DMS 273 treated with DMSO at 0.1 percent for 48 hours (cell line): ENCODE measurements at regions not wholly inside any gene's neighbourhood (a gene's known extent, or its start where the extent isn't known, plus 50 kb on each side); places are given as distances from the start of the nearest gene placed in this dataset.
"Not testable (repeated sequence)": the region's sequence is repeated elsewhere in the genome, so short reads cannot be mapped to it uniquely, and the experiment has no call there.

ENCODE experiments used
- DNase-seq: peaks from one replicate; lab custom pipeline; 2025; lab: John Stamatoyannopoulos, UW

DNA sequence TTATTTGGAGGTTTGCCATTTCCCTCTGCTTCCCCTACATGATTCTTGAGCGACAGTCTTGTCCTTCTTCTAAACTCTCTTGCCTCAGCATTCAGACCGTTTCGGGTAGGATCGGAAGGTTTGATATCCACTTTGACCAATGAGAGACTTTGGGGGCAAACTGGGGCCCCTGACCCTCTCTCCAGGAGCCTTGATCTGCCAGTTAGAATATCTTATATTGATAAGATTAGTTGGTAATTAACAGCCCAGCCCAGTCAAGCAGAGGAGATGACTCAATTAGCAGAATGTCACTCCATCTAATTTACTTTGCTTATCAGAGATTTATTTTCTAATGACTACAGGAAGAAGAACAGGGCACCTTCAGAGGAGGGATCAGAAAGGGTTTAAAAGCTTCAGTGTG is 532.8 kb downstream of the XYLT1 start:
- DNase-seq, result no peak

DNA sequence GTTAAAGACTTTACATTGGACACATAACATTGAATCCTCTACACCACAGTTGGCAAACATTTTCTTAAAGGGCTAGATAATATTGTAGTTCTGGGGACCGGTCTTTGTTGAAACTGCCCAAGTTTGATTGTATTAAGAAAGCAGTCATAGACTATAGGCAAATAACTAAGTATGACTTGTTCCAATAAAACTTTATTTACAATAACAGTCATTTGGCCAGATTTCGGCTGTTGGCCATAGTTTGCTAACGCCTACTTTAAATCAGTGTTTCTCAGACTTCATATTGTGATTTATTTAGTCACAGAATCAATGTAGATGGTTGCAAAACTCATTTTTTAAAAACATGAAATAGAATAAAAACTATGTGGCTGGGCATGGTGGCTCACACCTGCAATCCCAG is 531.8 kb downstream of the XYLT1 start:
- no peak for DNase-seq

DNA sequence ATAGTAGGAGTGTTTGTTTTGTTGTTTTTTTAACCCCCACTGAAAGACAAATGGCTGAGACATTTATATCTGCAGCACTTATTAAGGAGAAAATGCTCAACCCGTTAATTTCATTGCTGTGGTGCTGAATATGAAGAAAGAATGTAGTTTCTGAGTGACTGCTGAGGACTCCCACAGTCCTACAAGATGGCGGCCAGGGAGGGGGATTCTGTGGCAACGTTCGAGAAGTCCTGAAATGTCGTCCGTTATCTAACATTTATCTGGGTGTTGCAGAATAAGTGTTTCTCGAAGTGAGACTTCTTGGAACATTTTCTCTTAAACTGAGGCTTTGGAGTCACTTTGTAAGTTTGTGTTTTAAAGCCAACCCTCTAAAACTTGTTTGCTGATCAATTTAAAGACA is 530.4 kb downstream of the XYLT1 start:
- no peak for DNase-seq

GRCh38 chr16:16942849-16943248 is 527.9 kb downstream of the XYLT1 start:
- not testable (repeated sequence) for DNase-seq

DNA sequence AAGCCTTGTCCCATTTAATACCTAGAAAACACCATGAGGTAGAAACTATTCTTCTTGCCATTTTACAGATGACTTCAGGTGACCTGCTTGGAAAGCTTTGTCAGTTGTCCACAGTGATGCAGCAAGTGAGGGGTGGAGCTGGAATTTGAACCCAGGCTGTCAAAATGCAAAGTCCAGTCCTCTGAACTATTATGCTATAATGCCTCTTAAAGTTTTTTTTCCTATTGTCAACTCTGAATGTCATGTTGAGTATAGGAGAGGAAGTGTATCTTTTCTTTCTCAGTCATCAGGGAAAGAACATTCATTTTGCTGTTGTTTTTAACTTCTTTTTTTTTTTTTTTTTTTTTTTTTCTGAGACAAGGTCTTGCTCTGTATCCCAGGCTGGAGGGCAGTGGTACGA is 525.6 kb downstream of the XYLT1 start:
- DNase-seq, result no peak

GRCh38 chr16:16956376-16956775 is 514.4 kb downstream of the XYLT1 start:
- DNase-seq, result no peak

DNA sequence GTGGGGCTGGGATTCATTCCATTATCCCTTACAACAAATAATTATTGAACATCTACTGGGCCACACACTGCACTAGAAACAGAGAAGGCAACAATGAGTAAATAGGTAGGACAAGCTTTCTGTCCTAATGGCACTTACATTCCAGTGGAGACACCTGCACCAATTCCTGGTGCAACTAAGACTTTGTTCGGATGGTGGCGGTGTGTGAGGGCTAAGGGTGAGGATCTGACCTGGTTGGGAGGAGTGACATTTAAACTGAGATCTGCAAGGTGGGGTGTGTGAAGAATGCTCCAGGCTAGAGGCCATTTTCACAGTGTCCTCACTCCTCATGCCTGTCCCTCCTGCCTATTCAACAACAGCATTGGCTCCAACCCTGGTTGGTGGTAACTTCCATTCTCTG is 510.0 kb downstream of the XYLT1 start:
- DNase-seq, result no peak

GRCh38 chr16:16966439-16966838 is 504.3 kb downstream of the XYLT1 start:
- no peak for DNase-seq

- DNase-seq, result no peak
These were observed 499.7 kb downstream of the XYLT1 start for GRCh38 chr16:16971042-16971441.

GRCh38 chr16:16972831-16973230 is 497.9 kb downstream of the XYLT1 start:
- DNase-seq, result no peak

GRCh38 chr16:16973707-16974591 is 496.8 kb downstream of the XYLT1 start:
- no peak for DNase-seq

DNA sequence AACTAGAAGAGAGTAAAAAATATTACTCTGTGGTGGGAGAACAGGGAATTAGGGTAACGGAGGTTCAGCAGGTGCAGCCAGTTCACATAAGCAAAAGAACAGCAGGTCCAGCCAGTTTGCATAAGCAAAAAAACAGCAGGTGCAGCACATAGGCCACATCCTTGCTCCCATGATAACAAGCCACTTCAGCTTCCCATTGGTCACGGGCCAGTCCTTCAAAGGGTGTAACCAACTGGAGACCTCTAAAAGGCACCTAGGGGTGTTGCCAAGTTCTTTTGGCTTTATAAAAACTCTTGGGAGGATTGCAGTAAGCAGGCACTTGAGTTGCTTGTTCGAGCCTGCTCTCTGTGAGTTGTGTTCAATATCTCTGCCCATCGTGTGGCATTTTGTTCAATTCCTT is 488.1 kb downstream of the XYLT1 start:
- DNase-seq, result no peak

GRCh38 chr16:16983582-16983981 is 487.2 kb downstream of the XYLT1 start:
- no peak for DNase-seq

DNA sequence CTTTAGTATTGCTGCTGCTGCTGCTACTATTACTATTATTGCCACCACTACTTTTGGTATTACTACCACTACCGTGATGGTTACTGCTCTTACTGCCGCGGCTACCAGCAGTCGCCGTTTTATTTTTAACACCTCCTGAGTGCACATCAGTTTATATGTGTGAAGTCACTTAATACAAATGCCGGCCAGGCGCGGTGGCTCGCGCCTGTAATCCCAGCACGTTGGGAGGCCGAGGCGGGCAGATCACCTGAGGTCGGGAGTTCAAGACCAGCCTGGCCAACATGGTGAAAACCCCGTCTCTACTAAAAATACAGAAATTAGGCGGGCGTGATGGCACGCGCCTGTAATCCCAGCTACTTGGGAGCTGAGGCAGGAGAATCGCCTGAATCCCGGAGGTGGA is 486.7 kb downstream of the XYLT1 start:
- not testable (repeated sequence) for DNase-seq

- no peak for DNase-seq
These were observed 485.1 kb downstream of the XYLT1 start for GRCh38 chr16:16985707-16986106.

- no peak for DNase-seq
These were observed 481.8 kb downstream of the XYLT1 start for GRCh38 chr16:16988963-16989362.

DNA sequence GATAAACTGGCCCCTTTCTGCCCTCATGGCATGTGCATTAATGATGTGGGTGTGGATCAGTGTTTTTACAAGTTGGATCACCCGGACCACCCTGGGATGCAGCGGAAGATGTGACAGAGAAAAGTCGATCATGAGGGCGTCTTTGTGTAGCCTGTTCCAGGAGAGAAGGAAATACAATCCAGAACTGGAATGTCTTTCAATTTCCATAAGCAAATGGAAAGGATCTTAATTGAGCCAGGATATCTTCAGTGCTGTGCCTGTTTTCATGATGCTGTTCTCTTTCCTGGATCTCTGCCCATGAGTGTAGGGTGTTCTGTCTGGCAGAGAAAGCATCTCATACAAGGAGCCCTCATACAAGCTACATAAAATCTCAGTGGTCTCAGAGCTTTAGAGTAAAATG is 481.4 kb downstream of the XYLT1 start:
- no peak for DNase-seq

- no peak for DNase-seq
These were observed 479.0 kb downstream of the XYLT1 start for GRCh38 chr16:16991711-16992110.

DNA sequence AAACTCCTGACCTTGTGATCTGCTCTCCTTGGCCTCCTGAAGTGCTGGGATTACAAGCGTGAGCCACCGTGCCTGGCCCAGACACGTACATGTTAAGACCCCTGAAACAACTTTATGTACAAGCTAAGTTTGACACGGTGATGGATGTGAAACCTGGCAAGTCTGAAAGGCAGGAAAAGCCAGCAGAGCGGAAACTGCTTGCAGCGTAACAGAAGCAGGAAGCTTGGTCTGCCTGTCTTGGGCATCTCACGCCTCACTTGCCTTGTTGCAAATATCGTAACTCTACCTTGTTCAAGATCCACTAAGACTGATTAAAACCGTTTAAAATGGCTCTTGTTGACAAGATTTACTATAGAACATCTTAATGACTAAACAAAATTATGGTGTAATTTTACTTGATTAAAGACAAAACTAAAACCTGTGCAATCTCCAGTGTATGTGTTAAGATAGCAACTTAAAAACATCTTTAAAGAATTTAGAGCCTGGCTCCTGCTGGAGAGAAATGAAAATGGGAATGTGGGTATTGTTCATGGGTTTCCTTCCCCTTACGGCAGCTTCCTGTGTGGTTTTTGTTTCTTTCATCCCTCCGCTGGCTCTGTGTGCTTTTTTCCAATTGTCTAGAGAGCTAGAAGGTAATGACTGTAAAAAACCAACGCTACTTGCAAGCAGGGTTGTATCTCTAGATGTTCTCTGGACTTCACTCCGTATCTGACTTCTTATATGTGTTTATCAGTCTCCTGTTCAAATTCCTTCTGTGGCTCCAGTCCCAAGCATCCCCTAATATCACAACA is 477.6 kb downstream of the XYLT1 start:
- no peak for DNase-seq

DNA sequence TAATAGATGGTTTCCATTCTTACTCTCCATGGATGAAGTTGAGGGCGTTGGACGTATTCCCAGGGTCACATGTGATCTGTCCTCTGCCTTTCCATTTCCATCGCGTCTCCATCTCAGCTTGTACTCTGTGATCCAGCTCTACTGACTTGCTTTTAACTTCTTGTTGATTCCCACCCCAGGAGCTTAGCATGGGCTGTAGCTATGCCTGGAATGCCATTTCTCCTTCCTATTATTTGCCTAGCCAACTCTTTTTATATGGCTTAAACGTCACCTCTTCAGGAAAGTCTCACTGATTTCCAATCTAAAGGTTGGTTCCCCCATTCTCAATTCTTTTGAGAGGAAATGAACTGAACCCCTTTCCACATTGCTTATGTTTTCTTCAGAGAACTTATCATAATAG is 475.9 kb downstream of the XYLT1 start:
- no peak for DNase-seq

DNA sequence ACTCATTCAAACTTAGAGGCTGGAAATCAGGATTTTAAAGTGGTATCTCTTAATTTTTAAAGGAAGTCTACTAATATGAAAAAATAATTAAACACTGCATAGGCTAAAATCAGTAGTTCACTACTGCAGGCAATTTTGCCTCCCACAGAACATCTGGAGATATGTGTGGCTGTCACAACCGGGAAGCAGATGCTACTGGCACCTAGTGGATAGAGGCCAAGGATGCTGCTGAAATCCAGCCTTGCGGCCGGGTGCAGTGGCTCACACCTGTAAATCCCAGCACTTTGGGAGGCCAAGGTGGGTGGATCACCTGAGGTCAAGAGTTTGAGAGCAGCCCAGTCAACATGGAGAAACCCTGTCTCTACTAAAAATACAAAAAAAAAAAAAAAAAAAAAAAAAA is 473.9 kb downstream of the XYLT1 start:
- DNase-seq, result no peak

- DNase-seq, result no peak
These were observed 473.4 kb downstream of the XYLT1 start for GRCh38 chr16:16997349-16997748.

DNA sequence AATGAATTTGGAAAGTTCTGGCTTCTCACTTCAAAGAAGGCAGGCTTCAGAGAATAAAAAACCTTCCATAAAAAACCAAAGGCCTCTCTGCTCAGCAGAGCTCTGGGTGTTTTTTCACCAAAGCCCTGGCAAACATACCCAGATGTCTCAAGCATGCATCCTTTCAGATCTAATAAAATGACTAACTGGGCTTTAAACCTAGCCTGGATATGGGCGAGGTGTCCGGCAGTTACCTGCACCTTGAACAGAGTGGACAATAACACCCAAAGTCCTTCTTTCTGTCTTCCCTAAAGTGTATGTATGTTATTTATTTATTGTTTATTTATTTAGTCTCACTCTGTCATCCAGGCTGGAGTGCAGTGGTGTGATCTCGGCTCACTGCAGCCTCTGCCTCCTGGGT is 469.3 kb downstream of the XYLT1 start:
- DNase-seq, result no peak
